GM12878 (cell line): ENCODE measurements at regions not wholly inside any gene's neighbourhood (a gene's known extent, or its start where the extent isn't known, plus 50 kb on each side); places are given as distances from the start of the nearest gene placed in this dataset.

Experiments
- ATAC-seq: fragments of 200-7000 bp; cut with Tn5 transposase; 3 replicates; pipeline ENCODE4 v1.9.1; 2020; ENCODE audit warnings: mild to moderate bottlenecking, moderate library complexity
- BruUV-seq: library from RNA; stranded (reverse); fragments of 400-500 nt; replicated peaks from 2 replicates; lab custom pipeline; 2021; lab: Mats Ljungman, UMichigan
- CTCF ChIA-PET: fragments of 300-600 bp; sonication (Branson Sonifier 250); formaldehyde crosslinking; extraction: SDS; loops from one replicate; lab custom pipeline; 2021; ENCODE audit warnings: inconsistent platforms; lab: Yijun Ruan, JAX
- POLR2A ChIA-PET: fragments of 350-600 bp; formaldehyde crosslinking; extraction: SDS; loops from one replicate; lab custom pipeline; 2021; ENCODE audit warnings: inconsistent platforms; lab: Charles Lee
- RAD21 ChIA-PET: fragments of 300-600 bp; sonication (Branson Sonifier 250); formaldehyde crosslinking; loops from one replicate; lab custom pipeline; 2023; ENCODE audit warnings: antibody characterized with exemption; ENCODE audit not compliant: unreplicated experiment; lab: Charles Lee
- SMC1A ChIA-PET: fragments of 300-600 bp; sonication (Branson Sonifier 250); formaldehyde crosslinking; loops from one replicate; lab custom pipeline; 2023; ENCODE audit not compliant: unreplicated experiment, uncharacterized antibody; lab: Charles Lee
- DNase-seq: peaks from one replicate; pipeline ENCODE4 v3.0.0-alpha.2; 2011; ENCODE audit warnings: low read depth, low spot score
- FAIRE-seq: peaks from 3 replicates; lab custom pipeline; 2011; peaks lifted over from hg19 to GRCh38; lab: Jason Lieb, UNC
- H2AFZ ChIP-seq: 2 replicates; pipeline ENCODE4 v1.6.0; 2011; ENCODE audit warnings: low read depth, low read length, control low read depth; ENCODE audit not compliant: control insufficient read depth
- H3K27ac ChIP-seq: 2 replicates; pipeline ENCODE4 v1.5.1; 2011; ENCODE audit warnings: control low read depth; ENCODE audit not compliant: control insufficient read depth, insufficient read depth
- H3K27me3 ChIP-seq, 2 experiments: replicated peaks in 1 of 2; 2 replicates each; pipeline versions ENCODE4 v1.6.0 to v1.6.1; 2011; ENCODE audit warnings: low read length in 1 of 2; ENCODE audit not compliant: control insufficient read depth in 2 of 2, insufficient read depth in 2 of 2
- H3K36me3 ChIP-seq, 2 experiments: 2 replicates each; pipeline ENCODE4 v1.5.1; 2011; ENCODE audit warnings: low read length in 1 of 2; ENCODE audit not compliant: control insufficient read depth in 2 of 2, insufficient read depth in 2 of 2
- H3K4me1 ChIP-seq: 2 replicates; pipeline ENCODE4 v1.6.1; 2011; ENCODE audit warnings: mild to moderate bottlenecking, low read length, moderate library complexity, mixed read lengths; ENCODE audit not compliant: control insufficient read depth, insufficient read depth
- H3K4me2 ChIP-seq: 2 replicates; pipeline ENCODE4 v1.6.0; 2011; ENCODE audit warnings: control low read depth; ENCODE audit not compliant: control insufficient read depth, insufficient read depth
- H3K4me3 ChIP-seq: fragments of 200-600 bp; sonication (generic); 2 replicates; pipeline ENCODE4 v1.5.1; 2016
- H3K79me2 ChIP-seq: 2 replicates; pipeline ENCODE4 v1.6.0; 2011; ENCODE audit warnings: low read length; ENCODE audit not compliant: control insufficient read depth, insufficient read depth
- H3K9ac ChIP-seq: 2 replicates; pipeline ENCODE4 v1.8.0; 2011; ENCODE audit warnings: low read length, control low read depth, mixed read lengths; ENCODE audit not compliant: control insufficient read depth, insufficient read depth
- H3K9me3 ChIP-seq: replicated peaks from 3 replicates; pipeline ENCODE4 v1.5.1; 2011; ENCODE audit warnings: mild to moderate bottlenecking, low read length; ENCODE audit not compliant: control insufficient read depth, insufficient read depth
- H4K20me1 ChIP-seq: 2 replicates; pipeline ENCODE4 v1.6.0; 2011; ENCODE audit not compliant: control insufficient read depth, insufficient read depth
- CHD1 ChIP-seq: IDR thresholded peaks from 2 replicates; pipeline ENCODE4 v1.6.1; 2012; ENCODE audit warnings: low read depth, low read length, improper control_type of control experiment
- EZH2 ChIP-seq: IDR thresholded peaks from 2 replicates; pipeline ENCODE4 v1.6.1; 2012; ENCODE audit warnings: low read depth, mild to moderate bottlenecking, control low read depth, inconsistent platforms, low read length, borderline replicate concordance; ENCODE audit not compliant: control insufficient read depth
- MTA3 ChIP-seq: IDR thresholded peaks from 2 replicates; pipeline ENCODE4 v1.6.1; 2012; ENCODE audit warnings: low read length, inconsistent platforms, borderline replicate concordance
- NRF1 ChIP-seq: conservative IDR thresholded peaks from 2 replicates; pipeline ENCODE4 v1.6.1; 2011; ENCODE audit warnings: mild to moderate bottlenecking, low read depth, low read length, improper control_type of control experiment
- TCF3 ChIP-seq: IDR thresholded peaks from 2 replicates; pipeline ENCODE4 v1.6.1; 2012; ENCODE audit warnings: low read depth, mild to moderate bottlenecking, low read length, borderline replicate concordance; ENCODE audit not compliant: insufficient read depth
- ZNF217 ChIP-seq: fragments of 450-650 bp; IDR thresholded peaks from 2 replicates; pipeline ENCODE4 v1.6.1; 2017; ENCODE audit warnings: antibody characterized with exemption, mild to moderate bottlenecking
- ZNF622 ChIP-seq: fragments of 450-650 bp; IDR thresholded peaks from 2 replicates; pipeline ENCODE4 v1.6.1; 2017; ENCODE audit warnings: mild to moderate bottlenecking, inconsistent platforms
- WGBS: methylation state at CpG from one replicate; pipeline ENCODE4 v1.1.6; 2016; ENCODE audit warnings: low lambda C conversion rate; ENCODE audit not compliant: insufficient replicate concordance, insufficient coverage; ENCODE audit errors: missing lambda C conversion rate; 5-methylcytosine and 5-hydroxymethylcytosine counted together
- in situ Hi-C: fragments of 300-500 bp; cut with MboI; formaldehyde crosslinking; loops from 9 replicates; pipeline ENCODE4 v1.14.3; 2018; ENCODE audit warnings: mixed read lengths
- intact Hi-C: fragments of 100-400 bp; cut with micrococcal nuclease; formaldehyde crosslinking; loops from one replicate; pipeline ENCODE4 v1.14.2; 2022; ENCODE audit not compliant: unreplicated experiment
- TF ChIP-seq, protein P1 (sequence below), 3 experiments: IDR thresholded peaks in 2 of 3; conservative IDR thresholded peaks in 1 of 3; 2 replicates each; pipeline ENCODE4 v1.5.1; 2011; ENCODE audit warnings: low read depth in 3 of 3, low read length in 3 of 3, mild to moderate bottlenecking in 3 of 3, control low read depth in 2 of 3, moderate library complexity in 2 of 3, inconsistent platforms in 1 of 3, mixed read lengths in 1 of 3; ENCODE audit not compliant: control insufficient read depth in 2 of 3, insufficient read depth in 1 of 3; ENCODE audit errors: extremely low read depth in 1 of 3

DNA sequence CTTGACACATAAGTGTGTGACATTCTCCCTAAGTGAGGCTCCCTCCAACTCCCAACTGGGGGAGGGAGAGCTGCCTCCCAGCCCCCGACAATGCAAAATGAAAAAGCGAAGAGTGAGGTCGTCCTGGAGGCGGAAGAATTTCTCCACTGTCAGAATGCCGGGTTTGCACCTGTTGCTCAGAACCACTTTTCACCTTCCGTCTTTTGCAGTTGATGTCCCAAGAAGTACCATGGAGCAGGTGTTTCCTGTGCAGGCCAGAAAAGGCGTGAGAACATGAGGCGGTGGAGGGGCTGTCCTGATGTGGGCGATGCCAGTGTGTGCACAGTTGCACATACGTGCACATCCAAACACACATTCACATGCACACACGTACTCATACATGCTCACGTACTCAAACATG is 158.6 kb upstream of the AJAP1 start:
- no peak overlapping the region for H3K27ac ChIP-seq
- no peak overlapping the region for H3K4me2 ChIP-seq
- ChIA-PET CTCF (no interaction called here), RAD21 (no interaction called here), SMC1A (no interaction called here), POLR2A (no interaction called here)
- H3K4me3 ChIP-seq = no peak overlapping the region
- BruUV-seq = no TSS peak
- no peaks in the 10 kb centered on the region for H3K36me3 ChIP-seq
- H3K4me1 ChIP-seq = no peaks in the 10 kb centered on the region
- DNase-seq = no peak
- no peaks in the 10 kb centered on the region for H4K20me1 ChIP-seq
- H3K9me3 ChIP-seq = no peaks in the 10 kb centered on the region
- intact Hi-C loops = no loop called here
- H2AFZ ChIP-seq = no peak overlapping the region
- FAIRE-seq = no peak
- H3K9ac ChIP-seq = no peak overlapping the region
- in situ Hi-C loops = no loop called here
- TF ChIP-seq, protein P1, sequence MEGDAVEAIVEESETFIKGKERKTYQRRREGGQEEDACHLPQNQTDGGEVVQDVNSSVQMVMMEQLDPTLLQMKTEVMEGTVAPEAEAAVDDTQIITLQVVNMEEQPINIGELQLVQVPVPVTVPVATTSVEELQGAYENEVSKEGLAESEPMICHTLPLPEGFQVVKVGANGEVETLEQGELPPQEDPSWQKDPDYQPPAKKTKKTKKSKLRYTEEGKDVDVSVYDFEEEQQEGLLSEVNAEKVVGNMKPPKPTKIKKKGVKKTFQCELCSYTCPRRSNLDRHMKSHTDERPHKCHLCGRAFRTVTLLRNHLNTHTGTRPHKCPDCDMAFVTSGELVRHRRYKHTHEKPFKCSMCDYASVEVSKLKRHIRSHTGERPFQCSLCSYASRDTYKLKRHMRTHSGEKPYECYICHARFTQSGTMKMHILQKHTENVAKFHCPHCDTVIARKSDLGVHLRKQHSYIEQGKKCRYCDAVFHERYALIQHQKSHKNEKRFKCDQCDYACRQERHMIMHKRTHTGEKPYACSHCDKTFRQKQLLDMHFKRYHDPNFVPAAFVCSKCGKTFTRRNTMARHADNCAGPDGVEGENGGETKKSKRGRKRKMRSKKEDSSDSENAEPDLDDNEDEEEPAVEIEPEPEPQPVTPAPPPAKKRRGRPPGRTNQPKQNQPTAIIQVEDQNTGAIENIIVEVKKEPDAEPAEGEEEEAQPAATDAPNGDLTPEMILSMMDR (IDR thresholded peaks at IDR 0.05 in 2 of 3, conservative IDR thresholded peaks at IDR 0.05 in 1 of 3; ENCODE audit: control insufficient read depth in 2 of 3, extremely low read depth in 1 of 3, insufficient read depth in 1 of 3, low read depth in 3 of 3, low read length in 3 of 3) = no peak
- no peak for TF ChIP-seq ZNF622
- TF ChIP-seq NRF1 = no peak
- no peak for TF ChIP-seq MTA3
- TF ChIP-seq TCF3 = 0 out of 2 replicates have a peak, but pooled peaks have one; percentile 45
- no peak for TF ChIP-seq CHD1
- no peak for TF ChIP-seq EZH2
- TF ChIP-seq ZNF217 = no peak
- H3K79me2 ChIP-seq = no peaks in the 10 kb centered on the region
- H3K27me3 ChIP-seq = no peaks in the 10 kb centered on the region
- 27% methylated on average over 11 of the region's 12 CpGs for WGBS
- no peak for ATAC-seq
